ENCODE measurements at regions not wholly inside any gene's neighbourhood (a gene's known extent, or its start where the extent isn't known, plus 50 kb on each side); places are given as distances from the start of the nearest gene placed in this dataset.

- no peak for ATAC-seq
- POLR2A ChIA-PET, result no interaction called here
- intact Hi-C loops (cut with micrococcal nuclease; ENCODE audit: unreplicated experiment), result loop anchor here (2.0 to 10.0 kb wide), 2 partner anchors 447 to 569 kb away; no protein-coding TSS in a partner anchor
- no peak for DNase-seq (ENCODE audit: low read depth, low spot score)
- Histone ChIP-seq H3K4me2 (ENCODE audit: control insufficient read depth, insufficient read depth) (no peak overlapping the region), H3K79me2 (ENCODE audit: control insufficient read depth, insufficient read depth, low read length) (no peaks in the 10 kb centered on the region), H3K27ac (ENCODE audit: control insufficient read depth, insufficient read depth) (no peak overlapping the region), H3K4me3 (no peak overlapping the region), H2AFZ (ENCODE audit: control insufficient read depth, low read depth, low read length) (no peak overlapping the region), H3K36me3 (ENCODE audit: control insufficient read depth in 2 of 2, insufficient read depth in 2 of 2, low read length in 1 of 2) (no peaks in the 10 kb centered on the region), H3K4me1 (ENCODE audit: control insufficient read depth, insufficient read depth, low read length) (no peaks in the 10 kb centered on the region), H3K9me3 (replicated peaks; ENCODE audit: control insufficient read depth, insufficient read depth, low read length) (no peaks in the 10 kb centered on the region), H3K27me3 (replicated peaks in 1 of 2; ENCODE audit: control insufficient read depth in 2 of 2, insufficient read depth in 2 of 2, low read length in 1 of 2) (no peaks in the 10 kb centered on the region; a peak in 1 of 4 replicates), H4K20me1 (ENCODE audit: control insufficient read depth, insufficient read depth) (no peaks in the 10 kb centered on the region), H3K9ac (ENCODE audit: control insufficient read depth, insufficient read depth, low read length) (no peak overlapping the region)
- in situ Hi-C loops (cut with MboI), result no loop called here
- SMC1A ChIA-PET (ENCODE audit: uncharacterized antibody, unreplicated experiment), result interaction anchor here (2.8 kb wide), 1 partner anchor 10 kb away, joined by 6 read pairs; no protein-coding TSS in a partner anchor
- no TSS peak for BruUV-seq (replicated peaks)
- 17% methylated on average over 3 of the region's 3 CpGs for WGBS (ENCODE audit: insufficient coverage, insufficient replicate concordance, low lambda C conversion rate, missing lambda C conversion rate)
- no peak for TF ChIP-seq PKNOX1 (IDR thresholded peaks at IDR 0.05)
- no peak for TF ChIP-seq ZNF217 (IDR thresholded peaks at IDR 0.05)
- no peak for TF ChIP-seq NBN (IDR thresholded peaks at IDR 0.05)
- TF ChIP-seq SMAD1 (IDR thresholded peaks at IDR 0.05; ENCODE audit: low read depth, partially characterized antibody), result no peak
- no peak for TF ChIP-seq RB1 (IDR thresholded peaks at IDR 0.05; ENCODE audit: borderline replicate concordance)
- TF ChIP-seq PAX8 (IDR thresholded peaks at IDR 0.05), result no peak
- no peak for TF ChIP-seq RAD51 (IDR thresholded peaks at IDR 0.05)
- TF ChIP-seq ZNF592 (IDR thresholded peaks at IDR 0.05), result no peak
- RAD21 ChIA-PET (ENCODE audit: unreplicated experiment), result no interaction called here
- CTCF ChIA-PET, result no interaction called here
- no peak for FAIRE-seq
These were observed 76.7 kb upstream of the LAMA2 start for GRCh38 chr6:128806261-128806660.

All from GM12878 (cell line).